Psoas muscle (tissue), 7 donors: ENCODE measurements at regions not wholly inside any gene's neighbourhood (a gene's known extent, or its start where the extent isn't known, plus 50 kb on each side); places are given as distances from the start of the nearest gene placed in this dataset.

Source experiments
- ATAC-seq, 4 donors: fragments of 200-7000 bp; cut with Tn5 transposase; one replicate each; pipeline ENCODE4 v1.9.1; 2020; ENCODE audit warnings: moderate library complexity in 3 of 4, mild to moderate bottlenecking in 2 of 4
- DNase-seq, 2 donors: peaks; one replicate each; pipeline ENCODE4 v3.0.0-alpha.2; 2020
- H3K27ac ChIP-seq: fragments of 200-600 bp; one replicate; pipeline ENCODE4 v1.8.0; 2022
- H3K27me3 ChIP-seq, 3 donors: fragments of 200-600 bp in 1 of 3; one replicate each; pipeline versions ENCODE4 v1.6.1 to v1.8.0; 2013 to 2022; ENCODE audit warnings: low read length in 2 of 3, mild to moderate bottlenecking in 2 of 3, moderate library complexity in 1 of 3; ENCODE audit not compliant: insufficient read depth in 3 of 3
- H3K36me3 ChIP-seq, 2 donors: fragments of 200-600 bp in 1 of 2; one replicate each; pipeline versions ENCODE4 v1.6.1 to v1.8.0; 2013 to 2022; ENCODE audit warnings: low read depth in 1 of 2, mild to moderate bottlenecking in 1 of 2, moderate library complexity in 1 of 2; ENCODE audit not compliant: insufficient read depth in 1 of 2
- H3K4me1 ChIP-seq: fragments of 200-600 bp; one replicate; pipeline ENCODE4 v1.8.0; 2022
- H3K4me3 ChIP-seq: fragments of 200-600 bp; one replicate; pipeline ENCODE4 v1.8.0; 2022; ENCODE audit warnings: mild to moderate bottlenecking
- H3K9me3 ChIP-seq: fragments of 200-600 bp; one replicate; pipeline ENCODE4 v1.8.0; 2022
- CTCF ChIP-seq: fragments of 200-600 bp; IDR thresholded peaks from one replicate; pipeline ENCODE4 v1.8.0; 2022; ENCODE audit warnings: antibody characterized with exemption
- WGBS, 3 donors: extraction: QIAGEN DNeasy Blood & Tissue Kit; methylation state at CpG; one replicate each; pipeline versions ENCODE4 v1.1.6 to v1.1.7; 2013; 5-methylcytosine and 5-hydroxymethylcytosine counted together
- intact Hi-C, 2 donors: fragments of 100-400 bp; cut with DNase I; formaldehyde crosslinking; loops; one replicate each; pipeline versions ENCODE4 v1.11.0 to v1.14.2; 2022
- donor health status: healthy with polysubstance abuse.
- donor health status: DM: no; HTN: no; CAD: no; lungs with moderate emphysema.
- donor health status: Bipolar disorder and iron deficiency.
- donor health status: healthy.
- donor health status: DM: yes; HTN: yes; CAD: no.
- donor health status: DM: no; HTN: no; CAD: no.
- donor health status: DM: yes; HTN: yes; CAD: no.

GRCh38 chr21:43298546-43299440 is 128.1 kb downstream of the SIK1 start:
- WGBS, 3 donors = 95 to 97% (median 96%) methylated on average over 55 of the region's 55 CpGs
- Histone ChIP-seq H3K4me1 (no peaks in the 10 kb centered on the region), H3K36me3 (no peaks in the 10 kb centered on the region), H3K9me3 (no peaks in the 10 kb centered on the region), H3K27me3 (peaks cover 0 to 13% (median 6%) of the 10 kb centered on the region in 3 donors), H3K4me3 (no peak overlapping the region), H3K27ac (no peak overlapping the region)
- intact Hi-C loops = no loop called here
- ATAC-seq = no peak
- no peak for TF ChIP-seq CTCF
- DNase-seq = peak in 1 of 2 donors; percentile 41

- DNase-seq = peak; percentile 4 to 39
- no peaks in the 10 kb centered on the region for H3K9me3 ChIP-seq
- H3K4me3 ChIP-seq = no peak overlapping the region
- WGBS, 3 donors = 68 to 86% (median 86%) methylated on average over 10 to 11 of the region's 11 CpGs
- H3K36me3 ChIP-seq = no peaks in the 10 kb centered on the region
- no peak for ATAC-seq
- H3K4me1 ChIP-seq = no peaks in the 10 kb centered on the region
- peaks cover 0 to 11% (median 7%) of the 10 kb centered on the region in 3 donors for H3K27me3 ChIP-seq
- intact Hi-C loops = no loop called here
- no peak for TF ChIP-seq CTCF
- H3K27ac ChIP-seq = no peak overlapping the region
Observed at GRCh38 chr21:43297989-43298388, 128.9 kb downstream of the SIK1 start.

GRCh38 chr21:43297391-43297981 is 128.7 kb downstream of the CRYAA start:
- Histone ChIP-seq H3K36me3 (no peaks in the 10 kb centered on the region), H3K4me3 (no peak overlapping the region), H3K27ac (no peak overlapping the region), H3K4me1 (no peaks in the 10 kb centered on the region), H3K27me3 (peaks cover 0 to 7% (median 7%) of the 10 kb centered on the region in 3 donors), H3K9me3 (no peaks in the 10 kb centered on the region)
- ATAC-seq (no peak), DNase-seq (peak; percentile 7 to 34)
- no peak for TF ChIP-seq CTCF
- WGBS, 3 donors = 77 to 90% (median 83%) methylated on average over 17 to 18 of the region's 18 CpGs
- intact Hi-C loops = no loop called here

DNA sequence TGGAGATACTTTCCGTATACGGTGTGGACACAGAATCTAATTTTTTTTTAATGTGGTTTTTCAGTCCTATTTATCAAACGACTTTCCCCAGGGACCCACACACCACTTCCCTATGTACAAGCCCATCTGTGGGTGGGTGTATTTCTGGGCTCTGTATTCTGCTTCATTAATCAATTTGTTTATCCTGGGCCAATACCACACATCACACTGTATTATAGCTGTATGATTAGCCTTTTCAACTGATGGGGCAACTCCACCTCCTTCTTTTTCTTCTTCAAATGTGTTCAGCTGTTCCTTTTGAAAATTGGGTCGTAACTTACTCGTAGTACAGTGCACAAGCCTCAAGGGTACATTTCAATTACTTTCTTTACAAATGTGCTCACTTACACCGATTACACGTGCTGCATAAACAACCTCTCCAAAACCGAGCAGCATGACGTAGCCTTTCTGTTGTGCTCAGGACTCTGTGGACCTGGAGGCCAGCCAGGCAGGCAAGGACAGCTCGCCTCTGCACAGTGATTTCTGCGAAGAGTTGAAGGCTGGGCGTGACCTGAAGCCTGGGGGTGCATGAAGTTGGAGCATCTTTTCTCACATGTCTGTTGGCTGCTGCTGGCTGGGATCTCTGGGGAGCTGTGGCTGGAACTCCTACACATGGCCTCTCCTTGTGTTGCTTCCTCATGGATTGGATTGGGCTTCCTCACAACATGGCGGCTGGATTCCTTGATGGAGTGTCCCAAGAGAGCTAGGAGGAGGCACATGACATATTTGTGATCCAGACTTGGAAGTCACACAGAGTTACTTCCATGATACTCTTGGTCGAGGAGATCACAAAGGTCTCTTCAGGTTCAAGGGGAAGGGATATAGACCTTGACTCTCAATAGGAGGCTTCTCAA is 126.5 kb downstream of the CRYAA start:
- 71 to 77% (median 76%) methylated on average over 14 of the region's 14 CpGs for WGBS, 3 donors
- no peaks in the 10 kb centered on the region for H3K9me3 ChIP-seq
- intact Hi-C loops = no loop called here
- TF ChIP-seq CTCF = no peak
- DNase-seq (peak in 1 of 2 donors; percentile 2), ATAC-seq (no peak)
- H3K36me3 ChIP-seq = no peaks in the 10 kb centered on the region
- H3K4me1 ChIP-seq = no peaks in the 10 kb centered on the region
- peaks cover 0 to 17% (median 7%) of the 10 kb centered on the region in 3 donors for H3K27me3 ChIP-seq
- no peak overlapping the region for H3K4me3 ChIP-seq
- H3K27ac ChIP-seq = no peak overlapping the region
